ENCODE measurements at regions not wholly inside any gene's neighbourhood (a gene's known extent, or its start where the extent isn't known, plus 50 kb on each side); places are given as distances from the start of the nearest gene placed in this dataset.

DNA sequence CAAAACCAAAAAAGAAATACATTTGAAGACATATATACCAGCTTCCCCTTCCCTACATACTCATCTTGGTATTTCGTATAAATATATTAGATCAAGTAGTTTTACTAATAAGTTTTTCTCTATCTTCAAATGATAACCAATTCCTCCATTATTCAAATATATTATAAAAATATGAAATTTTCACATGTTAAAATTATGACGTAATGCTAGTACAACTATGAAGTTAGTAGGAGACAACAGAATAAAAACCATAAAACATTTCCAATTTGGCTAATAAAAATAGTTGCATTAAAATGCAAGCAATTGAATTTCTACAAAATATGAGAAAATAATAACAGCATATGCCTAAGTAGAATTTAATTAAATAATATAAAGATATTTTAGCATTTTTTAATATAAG, 501.8 kb upstream of the SLITRK5 start:
- TF ChIP-seq, protein P1, sequence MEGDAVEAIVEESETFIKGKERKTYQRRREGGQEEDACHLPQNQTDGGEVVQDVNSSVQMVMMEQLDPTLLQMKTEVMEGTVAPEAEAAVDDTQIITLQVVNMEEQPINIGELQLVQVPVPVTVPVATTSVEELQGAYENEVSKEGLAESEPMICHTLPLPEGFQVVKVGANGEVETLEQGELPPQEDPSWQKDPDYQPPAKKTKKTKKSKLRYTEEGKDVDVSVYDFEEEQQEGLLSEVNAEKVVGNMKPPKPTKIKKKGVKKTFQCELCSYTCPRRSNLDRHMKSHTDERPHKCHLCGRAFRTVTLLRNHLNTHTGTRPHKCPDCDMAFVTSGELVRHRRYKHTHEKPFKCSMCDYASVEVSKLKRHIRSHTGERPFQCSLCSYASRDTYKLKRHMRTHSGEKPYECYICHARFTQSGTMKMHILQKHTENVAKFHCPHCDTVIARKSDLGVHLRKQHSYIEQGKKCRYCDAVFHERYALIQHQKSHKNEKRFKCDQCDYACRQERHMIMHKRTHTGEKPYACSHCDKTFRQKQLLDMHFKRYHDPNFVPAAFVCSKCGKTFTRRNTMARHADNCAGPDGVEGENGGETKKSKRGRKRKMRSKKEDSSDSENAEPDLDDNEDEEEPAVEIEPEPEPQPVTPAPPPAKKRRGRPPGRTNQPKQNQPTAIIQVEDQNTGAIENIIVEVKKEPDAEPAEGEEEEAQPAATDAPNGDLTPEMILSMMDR (IDR thresholded peaks at IDR 0.05), result no peak
- no peak for TF ChIP-seq POLR2AphosphoS5 (IDR thresholded peaks at IDR 0.05)
- TF ChIP-seq EP300 (IDR thresholded peaks at IDR 0.05), result no peak
- no peak for TF ChIP-seq POLR2A (IDR thresholded peaks at IDR 0.05)

Data from sigmoid colon (tissue), 4 donors.